ENCODE measurements at regions not wholly inside any gene's neighbourhood (a gene's known extent, or its start where the extent isn't known, plus 50 kb on each side); places are given as distances from the start of the nearest gene placed in this dataset.

GRCh38 chr12:124508381-124509079 lies 58.9 kb downstream of the NCOR2 start:
- Mint-ChIP-seq H3K4me1 (no peaks in the 10 kb centered on the region), H3K27ac (no peak overlapping the region), H3K9me3 (no peaks in the 10 kb centered on the region), H3K36me3 (ENCODE audit: low read depth) (peaks cover under 1% of the 10 kb centered on the region), H3K27me3 (no peaks in the 10 kb centered on the region), H3K4me3 (no peak overlapping the region)
- intact Hi-C loops (cut with micrococcal nuclease): no loop called here
- no peak for DNase-seq

- no peaks in the 10 kb centered on the region for H3K4me1 Mint-ChIP-seq
- peaks cover 3% of the 10 kb centered on the region for H3K36me3 Mint-ChIP-seq (ENCODE audit: low read depth)
- no peak for DNase-seq
- H3K27ac Mint-ChIP-seq: no peak overlapping the region
- H3K4me3 Mint-ChIP-seq: no peak overlapping the region
- no peaks in the 10 kb centered on the region for H3K27me3 Mint-ChIP-seq
- intact Hi-C loops (cut with micrococcal nuclease): no loop called here
- no peaks in the 10 kb centered on the region for H3K9me3 Mint-ChIP-seq
Measured at GRCh38 chr12:124507188-124508109, 60.0 kb downstream of the NCOR2 start.

- Mint-ChIP-seq H3K36me3 (ENCODE audit: low read depth) (peaks cover 3% of the 10 kb centered on the region), H3K27ac (no peak overlapping the region), H3K4me1 (no peaks in the 10 kb centered on the region), H3K9me3 (no peaks in the 10 kb centered on the region), H3K4me3 (no peak overlapping the region), H3K27me3 (no peaks in the 10 kb centered on the region)
- no peak for DNase-seq
- intact Hi-C loops (cut with micrococcal nuclease): no loop called here
Measured at GRCh38 chr12:124506832-124507153, 60.6 kb downstream of the NCOR2 start.

- Mint-ChIP-seq H3K27ac (no peak overlapping the region), H3K9me3 (no peaks in the 10 kb centered on the region)
- intact Hi-C loops (cut with micrococcal nuclease): no loop called here
Measured at GRCh38 chr12:124506145-124506831, 61.1 kb downstream of the NCOR2 start.

GRCh38 chr12:124505001-124505818 lies 62.2 kb downstream of the NCOR2 start:
- H3K27ac Mint-ChIP-seq: no peak overlapping the region
- intact Hi-C loops (cut with micrococcal nuclease): no loop called here
- H3K4me1 Mint-ChIP-seq: peaks cover 3% of the 10 kb centered on the region
- no peaks in the 10 kb centered on the region for H3K27me3 Mint-ChIP-seq
- no peak overlapping the region for H3K4me3 Mint-ChIP-seq
- DNase-seq: no peak
- H3K36me3 Mint-ChIP-seq (ENCODE audit: low read depth): peaks cover 3% of the 10 kb centered on the region
- H3K9me3 Mint-ChIP-seq: no peaks in the 10 kb centered on the region

More at GRCh38 chr12:124506145-124506831, 61.1 kb downstream of the NCOR2 start:
- Mint-ChIP-seq H3K27me3 (no peaks in the 10 kb centered on the region), H3K4me3 (no peak overlapping the region), H3K36me3 (ENCODE audit: low read depth) (peaks cover 3% of the 10 kb centered on the region), H3K4me1 (peaks cover 3% of the 10 kb centered on the region)
- no peak for DNase-seq

GRCh38 chr12:124504273-124505000 lies 63.0 kb downstream of the NCOR2 start:
- Mint-ChIP-seq H3K36me3 (ENCODE audit: low read depth) (peaks cover 3% of the 10 kb centered on the region), H3K9me3 (no peaks in the 10 kb centered on the region), H3K27me3 (no peaks in the 10 kb centered on the region), H3K4me3 (no peak overlapping the region), H3K27ac (no peak overlapping the region), H3K4me1 (peaks cover 3% of the 10 kb centered on the region)
- intact Hi-C loops (cut with micrococcal nuclease): no loop called here
- DNase-seq: no peak

- Mint-ChIP-seq H3K9me3 (no peaks in the 10 kb centered on the region), H3K4me3 (no peak overlapping the region), H3K27ac (no peak overlapping the region), H3K36me3 (ENCODE audit: low read depth) (peaks cover 3% of the 10 kb centered on the region), H3K4me1 (peaks cover 5% of the 10 kb centered on the region), H3K27me3 (no peaks in the 10 kb centered on the region)
- intact Hi-C loops (cut with micrococcal nuclease): no loop called here
- no peak for DNase-seq
Measured at GRCh38 chr12:124503305-124503704, 64.1 kb downstream of the NCOR2 start.

GRCh38 chr12:124502379-124502778 lies 65.0 kb downstream of the NCOR2 start:
- H3K27me3 Mint-ChIP-seq: no peaks in the 10 kb centered on the region
- intact Hi-C loops (cut with micrococcal nuclease): no loop called here
- no peak for DNase-seq
- H3K4me1 Mint-ChIP-seq: peaks cover 5% of the 10 kb centered on the region
- H3K36me3 Mint-ChIP-seq (ENCODE audit: low read depth): peaks cover 3% of the 10 kb centered on the region
- no peak overlapping the region for H3K4me3 Mint-ChIP-seq
- no peaks in the 10 kb centered on the region for H3K9me3 Mint-ChIP-seq
- no peak overlapping the region for H3K27ac Mint-ChIP-seq

- no peaks in the 10 kb centered on the region for H3K9me3 Mint-ChIP-seq
- DNase-seq: no peak
- H3K36me3 Mint-ChIP-seq (ENCODE audit: low read depth): peaks cover 3% of the 10 kb centered on the region
- H3K27ac Mint-ChIP-seq: no peak overlapping the region
- no peak overlapping the region for H3K4me3 Mint-ChIP-seq
- H3K4me1 Mint-ChIP-seq: peaks cover 5% of the 10 kb centered on the region
- H3K27me3 Mint-ChIP-seq: no peaks in the 10 kb centered on the region
- intact Hi-C loops (cut with micrococcal nuclease): no loop called here
Measured at GRCh38 chr12:124501827-124502226, 65.6 kb downstream of the NCOR2 start.

GRCh38 chr12:124501112-124501561 lies 66.3 kb downstream of the NCOR2 start:
- Mint-ChIP-seq H3K27me3 (no peaks in the 10 kb centered on the region), H3K4me3 (no peak overlapping the region), H3K9me3 (no peaks in the 10 kb centered on the region), H3K36me3 (ENCODE audit: low read depth) (peaks cover 3% of the 10 kb centered on the region), H3K27ac (no peak overlapping the region), H3K4me1 (peaks cover 5% of the 10 kb centered on the region)
- no peak for DNase-seq
- intact Hi-C loops (cut with micrococcal nuclease): no loop called here

- Mint-ChIP-seq H3K27me3 (no peaks in the 10 kb centered on the region), H3K4me3 (no peak overlapping the region), H3K9me3 (no peaks in the 10 kb centered on the region), H3K4me1 (peaks cover 8% of the 10 kb centered on the region), H3K27ac (no peak overlapping the region), H3K36me3 (ENCODE audit: low read depth) (peaks cover 5% of the 10 kb centered on the region)
- intact Hi-C loops (cut with micrococcal nuclease): no loop called here
- no peak for DNase-seq
Measured at GRCh38 chr12:124499898-124500244, 67.5 kb downstream of the NCOR2 start.

GRCh38 chr12:124499190-124499753 lies 68.1 kb downstream of the NCOR2 start:
- intact Hi-C loops (cut with micrococcal nuclease): no loop called here
- Mint-ChIP-seq H3K27ac (no peak overlapping the region), H3K4me3 (no peak overlapping the region), H3K27me3 (no peaks in the 10 kb centered on the region), H3K4me1 (peaks cover 11% of the 10 kb centered on the region), H3K36me3 (ENCODE audit: low read depth) (peaks cover 5% of the 10 kb centered on the region), H3K9me3 (no peaks in the 10 kb centered on the region)
- no peak for DNase-seq

Measured in activated CD4-positive, alpha-beta T cell treated with anti-CD3 and anti-CD28 coated beads, Interleukin-2, amount 10 ng/mL, durations not matched to agents 24 days and 14 days (primary cell).